ENCODE measurements at regions not wholly inside any gene's neighbourhood (a gene's known extent, or its start where the extent isn't known, plus 50 kb on each side); places are given as distances from the start of the nearest gene placed in this dataset.

GRCh38 chr3:87468235-87468634, 191.9 kb upstream of the POU1F1 start:
- 26 to 30% methylated on average over 2 of the region's 2 CpGs for WGBS, 2 donors
- no peak for DNase-seq (ENCODE audit: low spot score in 2 of 2)
- Histone ChIP-seq H3K27me3 (no peaks in the 10 kb centered on the region), H3K4me3 (no peak overlapping the region), H3K4me1 (no peaks in the 10 kb centered on the region), H3K36me3 (no peaks in the 10 kb centered on the region), H3K27ac (no peak overlapping the region), H3K9me3 (peaks cover 0 to 9% (median 0%) of the 10 kb centered on the region in 4 donors)
- no peak for TF ChIP-seq EP300 (IDR thresholded peaks at IDR 0.05)
- no peak for TF ChIP-seq CTCF (IDR thresholded peaks at IDR 0.05)
- no peak for TF ChIP-seq POLR2A (IDR thresholded peaks at IDR 0.05)

GRCh38 chr3:87462228-87462627, 185.8 kb upstream of the POU1F1 start:
- Histone ChIP-seq H3K27me3 (no peaks in the 10 kb centered on the region), H3K4me3 (no peak overlapping the region), H3K36me3 (no peaks in the 10 kb centered on the region), H3K27ac (no peak overlapping the region), H3K9me3 (peaks cover 0 to 9% (median 0%) of the 10 kb centered on the region in 4 donors), H3K4me1 (no peaks in the 10 kb centered on the region)
- no peak for TF ChIP-seq POLR2A (IDR thresholded peaks at IDR 0.05)
- no peak for TF ChIP-seq EP300 (IDR thresholded peaks at IDR 0.05)
- TF ChIP-seq CTCF (IDR thresholded peaks at IDR 0.05) = no peak
- DNase-seq (ENCODE audit: low spot score in 2 of 2) = no peak

GRCh38 chr3:87461443-87461842, 185.1 kb upstream of the POU1F1 start:
- H3K4me3 ChIP-seq = no peak overlapping the region
- H3K9me3 ChIP-seq = peaks cover 0 to 9% (median 0%) of the 10 kb centered on the region in 4 donors
- no peak for TF ChIP-seq CTCF (IDR thresholded peaks at IDR 0.05)
- TF ChIP-seq EP300 (IDR thresholded peaks at IDR 0.05) = no peak
- TF ChIP-seq POLR2A (IDR thresholded peaks at IDR 0.05) = no peak
- no peak overlapping the region for H3K27ac ChIP-seq
- H3K36me3 ChIP-seq = no peaks in the 10 kb centered on the region
- DNase-seq (ENCODE audit: low spot score in 2 of 2) = no peak
- H3K4me1 ChIP-seq = no peaks in the 10 kb centered on the region
- WGBS, 2 donors = 87 to 88% methylated on average over 2 of the region's 2 CpGs
- no peaks in the 10 kb centered on the region for H3K27me3 ChIP-seq

GRCh38 chr3:87461036-87461435, 184.7 kb upstream of the POU1F1 start:
- no peaks in the 10 kb centered on the region for H3K36me3 ChIP-seq
- TF ChIP-seq POLR2A (IDR thresholded peaks at IDR 0.05) (no peak), EP300 (IDR thresholded peaks at IDR 0.05) (no peak)
- H3K9me3 ChIP-seq = peaks cover 0 to 6% (median 0%) of the 10 kb centered on the region in 4 donors
- DNase-seq (ENCODE audit: low spot score in 2 of 2) = no peak
- H3K4me3 ChIP-seq = no peak overlapping the region
- no peaks in the 10 kb centered on the region for H3K4me1 ChIP-seq
- no peaks in the 10 kb centered on the region for H3K27me3 ChIP-seq
- no peak overlapping the region for H3K27ac ChIP-seq
- 75 to 80% methylated on average over 3 of the region's 3 CpGs for WGBS, 2 donors

GRCh38 chr3:87448558-87448957, 172.2 kb upstream of the POU1F1 start:
- Histone ChIP-seq H3K4me3 (no peak overlapping the region), H3K36me3 (no peaks in the 10 kb centered on the region), H3K27ac (no peak overlapping the region), H3K27me3 (no peaks in the 10 kb centered on the region), H3K4me1 (no peaks in the 10 kb centered on the region), H3K9me3 (peaks cover 0 to 15% (median 4%) of the 10 kb centered on the region in 4 donors)
- no peak for DNase-seq (ENCODE audit: low spot score in 2 of 2)
- no peak for TF ChIP-seq EP300 (IDR thresholded peaks at IDR 0.05)
- no peak for TF ChIP-seq POLR2A (IDR thresholded peaks at IDR 0.05)
- TF ChIP-seq CTCF (IDR thresholded peaks at IDR 0.05) = no peak

- H3K36me3 ChIP-seq = no peaks in the 10 kb centered on the region
- no peak overlapping the region for H3K27ac ChIP-seq
- H3K27me3 ChIP-seq = no peaks in the 10 kb centered on the region
- no peak for DNase-seq (ENCODE audit: low spot score in 2 of 2)
- no peak overlapping the region for H3K4me3 ChIP-seq
- 59 to 64% methylated on average over 5 of the region's 5 CpGs for WGBS, 2 donors
- no peaks in the 10 kb centered on the region for H3K4me1 ChIP-seq
- TF ChIP-seq CTCF (IDR thresholded peaks at IDR 0.05) = no peak
- TF ChIP-seq POLR2A (IDR thresholded peaks at IDR 0.05) = no peak
- TF ChIP-seq EP300 (IDR thresholded peaks at IDR 0.05) = no peak
- H3K9me3 ChIP-seq = peaks cover 0 to 15% (median 4%) of the 10 kb centered on the region in 4 donors
Observed at GRCh38 chr3:87446849-87447387, 170.5 kb upstream of the POU1F1 start.
